HepG2 (cell line): ENCODE measurements at regions not wholly inside any gene's neighbourhood (a gene's known extent, or its start where the extent isn't known, plus 50 kb on each side); places are given as distances from the start of the nearest gene placed in this dataset.

Source experiments
- ATAC-seq: fragments of 200-7000 bp; cut with Tn5 transposase; 3 replicates; pipeline ENCODE4 v1.9.1; 2020; ENCODE audit warnings: mild to moderate bottlenecking, moderate library complexity
- BruUV-seq: library from RNA; stranded (reverse); fragments of 400-500 nt; replicated peaks from 2 replicates; lab custom pipeline; 2021; lab: Mats Ljungman, UMichigan
- CTCF ChIA-PET: fragments of 300-600 bp; formaldehyde crosslinking; extraction: SDS; loops from one replicate; lab custom pipeline; 2021; ENCODE audit warnings: low total read pairs, inconsistent platforms, low intra/inter-chr PET ratio; lab: Yijun Ruan, JAX
- POLR2A ChIA-PET: fragments of 350-600 bp; sonication (Branson Sonifier 250); formaldehyde crosslinking; loops from one replicate; lab custom pipeline; 2020; ENCODE audit warnings: antibody characterized with exemption, inconsistent platforms; lab: Yijun Ruan, JAX
- DNase-seq: peaks from one replicate; pipeline ENCODE4 v3.0.0-alpha.2; 2015; ENCODE audit warnings: low spot score
- FAIRE-seq: peaks from 3 replicates; lab custom pipeline; 2011; peaks lifted over from hg19 to GRCh38; lab: Jason Lieb, UNC
- H2AFZ ChIP-seq: one replicate; pipeline ENCODE4 v1.6.1; 2011; ENCODE audit warnings: low read length, inconsistent platforms
- H3K27ac ChIP-seq: fragments of 300-600 bp; 3 replicates; pipeline ENCODE4 v1.8.0; 2011; ENCODE audit warnings: mixed run types, mild to moderate bottlenecking, mixed read lengths, low read length, inconsistent platforms; ENCODE audit not compliant: insufficient read depth; ENCODE audit errors: extremely low read length
- H3K27me3 ChIP-seq, 2 experiments: fragments of 200-600 bp in 1 of 2; 2 replicates in 1 of 2; 3 replicates in 1 of 2; pipeline versions ENCODE4 v1.6.0 to v1.8.0; 2011; ENCODE audit warnings: low read length in 2 of 2, mild to moderate bottlenecking in 2 of 2, moderate library complexity in 2 of 2, inconsistent platforms in 1 of 2; ENCODE audit not compliant: insufficient read depth in 2 of 2, control insufficient read depth in 1 of 2
- H3K36me3 ChIP-seq, 2 experiments: fragments of 200-600 bp in 1 of 2; replicated peaks in 1 of 2; 2 replicates in 1 of 2; 3 replicates in 1 of 2; pipeline versions ENCODE4 v1.5.1 to v1.8.0; 2011; ENCODE audit warnings: low read length in 2 of 2, inconsistent platforms in 1 of 2; ENCODE audit not compliant: insufficient read depth in 2 of 2, control insufficient read depth in 1 of 2
- H3K4me1 ChIP-seq: 2 replicates; pipeline ENCODE4 v1.5.1; 2012; ENCODE audit warnings: low read length, inconsistent platforms; ENCODE audit not compliant: insufficient read depth
- H3K4me2 ChIP-seq: 2 replicates; pipeline ENCODE4 v1.6.0; 2011; ENCODE audit warnings: low read depth, low read length, inconsistent platforms
- H3K4me3 ChIP-seq, 3 experiments: fragments of 200-600 bp in 1 of 3; sonication (generic), shearing (Covaris generic) in 1 of 3; replicated peaks in 1 of 3; 2 replicates each; pipeline ENCODE4 v1.5.1; 2011 to 2016; ENCODE audit warnings: low read length in 3 of 3, inconsistent platforms in 2 of 3, low read depth in 2 of 3, mild to moderate bottlenecking in 2 of 3, control low read depth in 1 of 3, mixed read lengths in 1 of 3; ENCODE audit not compliant: insufficient read depth in 1 of 3
- H3K79me2 ChIP-seq: one replicate; pipeline ENCODE4 v1.6.1; 2011; ENCODE audit warnings: low read length, inconsistent platforms; ENCODE audit not compliant: insufficient read depth
- H3K9ac ChIP-seq: 2 replicates; pipeline ENCODE4 v1.6.0; 2011; ENCODE audit warnings: mild to moderate bottlenecking, low read depth, low read length, inconsistent platforms; ENCODE audit not compliant: insufficient read depth
- H3K9me3 ChIP-seq: 2 replicates; pipeline ENCODE4 v1.5.1; 2012; ENCODE audit warnings: mild to moderate bottlenecking, low read length
- H4K20me1 ChIP-seq: 2 replicates; pipeline ENCODE4 v1.6.0; 2011; ENCODE audit warnings: inconsistent platforms, mild to moderate bottlenecking, low read length, moderate library complexity; ENCODE audit not compliant: insufficient read depth
- ATF7 ChIP-seq, 2 experiments: fragments of 450-650 bp in 1 of 2; sonication (generic) in 1 of 2; formaldehyde crosslinking in 1 of 2; IDR thresholded peaks; 2 replicates each; pipeline versions ENCODE4 v1.4.0 to v1.6.1; 2016 to 2020; ENCODE audit warnings: antibody characterized with exemption in 1 of 2, mild to moderate bottlenecking in 1 of 2, missing genetic modification reagents in 1 of 2
- CEBPB ChIP-seq: IDR thresholded peaks from 2 replicates; pipeline ENCODE4 v1.6.1; 2011; ENCODE audit warnings: low read depth, low read length, improper control_type of control experiment, borderline replicate concordance
- HHEX ChIP-seq: IDR thresholded peaks from 2 replicates; pipeline ENCODE4 v1.6.1; 2016; ENCODE audit warnings: control low read depth
- HMGXB4 ChIP-seq, 2 experiments: sonication (generic) in 1 of 2; formaldehyde crosslinking in 1 of 2; IDR thresholded peaks; 2 replicates each; pipeline versions ENCODE4 v1.4.0 to v1.6.1; 2018 to 2020; ENCODE audit warnings: missing genetic modification reagents in 2 of 2, borderline replicate concordance in 1 of 2, low read depth in 1 of 2, mild to moderate bottlenecking in 1 of 2, missing biosample characterization in 1 of 2
- MTA3 ChIP-seq: sonication (generic); formaldehyde crosslinking; IDR thresholded peaks from 2 replicates; pipeline ENCODE4 v1.4.0; 2020; ENCODE audit warnings: missing genetic modification reagents
- POLR2AphosphoS5 ChIP-seq: IDR thresholded peaks from 2 replicates; pipeline ENCODE4 v1.6.1; 2012; ENCODE audit warnings: low read depth, low read length
- RBM22 ChIP-seq: fragments of 200-400 bp; formaldehyde crosslinking; optimal IDR thresholded peaks from 2 replicates; pipeline ENCODE3; 2017; ENCODE audit warnings: mild to moderate bottlenecking, low read length, moderate library complexity
- TCF12 ChIP-seq, 2 experiments: fragments of 450-650 bp in 1 of 2; sonication (generic) in 1 of 2; formaldehyde crosslinking in 1 of 2; IDR thresholded peaks; 2 replicates each; pipeline versions ENCODE4 v1.6.1 to v1.8.0; 2017 to 2022; ENCODE audit warnings: antibody characterized with exemption in 1 of 2, mild to moderate bottlenecking in 1 of 2, missing genetic modification reagents in 1 of 2, moderate library complexity in 1 of 2
- THAP8 ChIP-seq: sonication (generic); formaldehyde crosslinking; IDR thresholded peaks from 2 replicates; pipeline ENCODE4 v1.5.1; 2020; ENCODE audit warnings: missing genetic modification reagents, mild to moderate bottlenecking, borderline replicate concordance
- XRCC5 ChIP-seq: fragments of 200-400 bp; formaldehyde crosslinking; optimal IDR thresholded peaks from 2 replicates; pipeline ENCODE3; 2017; ENCODE audit warnings: mild to moderate bottlenecking, low read length
- ZBTB20 ChIP-seq: sonication (generic); formaldehyde crosslinking; IDR thresholded peaks from 2 replicates; pipeline ENCODE4 v1.8.1; 2023; ENCODE audit warnings: missing genetic modification reagents, low read depth, mild to moderate bottlenecking, borderline replicate concordance
- ZEB1 ChIP-seq: IDR thresholded peaks from 2 replicates; pipeline ENCODE4 v1.6.1; 2012; ENCODE audit warnings: mild to moderate bottlenecking, low read depth, inconsistent platforms; ENCODE audit not compliant: insufficient replicate concordance
- ZMAT3 ChIP-seq: sonication (generic); formaldehyde crosslinking; conservative IDR thresholded peaks from 2 replicates; pipeline ENCODE4 v1.7.0; 2021; ENCODE audit warnings: missing genetic modification reagents
- ZNF24 ChIP-seq: fragments of 450-650 bp; IDR thresholded peaks from 2 replicates; pipeline ENCODE4 v1.6.1; 2017; ENCODE audit warnings: antibody characterized with exemption, mild to moderate bottlenecking
- ZNF790 ChIP-seq: sonication (generic); formaldehyde crosslinking; IDR thresholded peaks from 2 replicates; pipeline ENCODE4 v1.8.0; 2022; ENCODE audit warnings: missing genetic modification reagents, mild to moderate bottlenecking, borderline replicate concordance
- ZNF850 ChIP-seq: sonication (generic); formaldehyde crosslinking; conservative IDR thresholded peaks from 2 replicates; pipeline ENCODE4 v1.9.0; 2021; ENCODE audit warnings: mild to moderate bottlenecking, missing genetic modification reagents
- ZSCAN21 ChIP-seq: sonication (generic); formaldehyde crosslinking; IDR thresholded peaks from 2 replicates; pipeline ENCODE4 v1.8.0; 2022; ENCODE audit warnings: mild to moderate bottlenecking, missing genetic modification reagents, moderate library complexity, borderline replicate concordance
- WGBS: methylation state at CpG from one replicate; pipeline ENCODE4 v1.1.6; 2017; ENCODE audit warnings: low lambda C conversion rate; 5-methylcytosine and 5-hydroxymethylcytosine counted together
- in situ Hi-C: cut with HindIII; loops from 2 replicates; pipeline ENCODE4 v1.10.0; 2017; ENCODE audit warnings: low pct_unique_long_range_greater_than_20kb; ENCODE audit not compliant: extremely low pct_ligation_motif_present
- intact Hi-C: fragments of 100-400 bp; cut with micrococcal nuclease; formaldehyde crosslinking; loops from one replicate; pipeline ENCODE4 v1.10.0; 2022; ENCODE audit not compliant: unreplicated experiment

- H3K4me3 ChIP-seq: no peak overlapping the region
- H3K4me1 ChIP-seq: no peaks in the 10 kb centered on the region
- POLR2A ChIA-PET: no interaction called here
- H3K9ac ChIP-seq: no peak overlapping the region
- in situ Hi-C loops: no loop called here
- BruUV-seq: no TSS peak
- H4K20me1 ChIP-seq: no peaks in the 10 kb centered on the region
- DNase-seq (no peak), FAIRE-seq (no peak), ATAC-seq (no peak)
- no peaks in the 10 kb centered on the region for H3K27me3 ChIP-seq
- TF ChIP-seq ZNF790 (CRISPR knock-in tag) (no peak), RBM22 (no peak), ZNF24 (no peak), XRCC5 (no peak), ZSCAN21 (CRISPR knock-in tag) (no peak), THAP8 (CRISPR knock-in tag) (no peak), ZMAT3 (no peak), MTA3 (no peak), ZNF850 (CRISPR knock-in tag) (no peak), ZEB1 (no peak), ATF7 (IDR thresholded peaks at IDR 0.05) (no peak), ATF7 (CRISPR knock-in tag; IDR thresholded peaks at IDR 0.05) (no peak), CEBPB (no peak), HMGXB4 (CRISPR knock-in tag; IDR thresholded peaks at IDR 0.05; ENCODE audit: borderline replicate concordance in 1 of 2, low read depth in 1 of 2) (no peak), TCF12 (IDR thresholded peaks at IDR 0.05) (no peak), TCF12 (CRISPR knock-in tag; IDR thresholded peaks at IDR 0.05) (no peak), ZBTB20 (CRISPR knock-in tag) (no peak), HHEX (CRISPR knock-in tag) (no peak), POLR2AphosphoS5 (no peak)
- no peaks in the 10 kb centered on the region for H3K79me2 ChIP-seq
- intact Hi-C loops: no loop called here
- no peak overlapping the region for H2AFZ ChIP-seq
- no peak overlapping the region for H3K4me2 ChIP-seq
- no peaks in the 10 kb centered on the region for H3K36me3 ChIP-seq
- no peaks in the 10 kb centered on the region; the same call in 1 of the 2 replicates for H3K9me3 ChIP-seq
- WGBS: 22% methylated on average over 3 of the region's 3 CpGs
- CTCF ChIA-PET: no interaction called here
- no peak overlapping the region for H3K27ac ChIP-seq
Observed at GRCh38 chr13:109548374-109548773, 238.0 kb downstream of the IRS2 start.
